ENCODE measurements at regions not wholly inside any gene's neighbourhood (a gene's known extent, or its start where the extent isn't known, plus 50 kb on each side); places are given as distances from the start of the nearest gene placed in this dataset.

DNA sequence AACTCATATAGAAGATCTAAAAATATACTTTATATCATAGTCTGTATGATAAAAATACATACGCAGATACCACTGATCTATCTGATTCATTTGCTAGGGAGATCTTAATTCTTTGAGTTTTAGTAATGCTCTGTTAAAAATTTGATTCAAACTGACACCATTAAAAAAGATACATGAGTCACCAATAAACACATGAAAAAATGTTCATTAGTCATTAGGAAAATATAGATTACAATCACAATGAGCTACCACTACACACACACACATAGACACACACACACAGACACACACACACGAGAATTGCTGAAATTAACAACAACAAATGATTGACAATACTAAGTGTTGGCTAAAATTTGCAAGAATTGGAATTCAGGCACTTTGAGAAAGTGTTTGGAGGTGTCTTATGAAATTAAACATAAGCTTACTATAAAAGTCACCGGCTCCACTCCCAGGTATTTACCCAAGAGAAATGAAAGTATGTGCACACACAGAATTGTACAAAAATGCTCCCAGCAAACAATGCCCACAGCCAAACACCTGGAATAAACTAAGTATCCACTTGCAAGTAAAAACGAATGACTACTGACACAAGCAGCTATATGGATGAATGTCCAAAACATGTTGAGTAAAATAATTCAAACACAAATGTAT, 117.7 kb upstream of the GGTLC1 start:
- TF ChIP-seq CTCF (IDR thresholded peaks at IDR 0.05) = no peak
- TF ChIP-seq POLR2A (IDR thresholded peaks at IDR 0.05) = no peak
